ENCODE measurements at regions not wholly inside any gene's neighbourhood (a gene's known extent, or its start where the extent isn't known, plus 50 kb on each side); places are given as distances from the start of the nearest gene placed in this dataset.
A peak's percentile ranks its signal among the peaks of the same experiment; 100 is the strongest.
"Not testable (repeated sequence)": the region's sequence is repeated elsewhere in the genome, so short reads cannot be mapped to it uniquely, and the experiment has no call there.

DNA sequence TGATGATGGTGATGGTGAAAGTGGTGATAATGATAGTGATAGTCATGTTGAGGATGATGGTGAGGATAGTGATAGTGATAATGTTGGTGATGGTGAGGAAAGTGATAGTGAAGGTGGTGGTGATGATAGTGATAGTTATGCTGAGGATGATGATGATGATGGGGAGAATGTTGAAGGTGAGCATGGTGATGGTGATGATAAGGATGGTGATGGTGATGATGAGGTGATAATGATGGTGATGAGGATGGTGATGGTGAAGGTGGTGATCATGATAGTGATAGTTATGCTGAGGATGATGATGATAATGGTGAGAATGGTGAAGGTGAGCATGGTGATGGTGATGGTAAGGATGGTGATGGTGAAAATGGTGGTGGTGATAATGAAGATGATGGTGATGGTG is 64.9 kb upstream of the ZNF337 start:
- no peak overlapping the region for H3K4me3 ChIP-seq (ENCODE audit: low read depth in 1 of 3, low read length in 3 of 3)
- H3K4me1 ChIP-seq (ENCODE audit: control insufficient read depth in 4 of 4, insufficient read depth in 4 of 4, low read length in 3 of 4) = no peaks in the 10 kb centered on the region
- H3K27ac ChIP-seq (ENCODE audit: low read depth in 1 of 2, low read length in 2 of 2) = no peak overlapping the region
- no peaks in the 10 kb centered on the region for H3K27me3 ChIP-seq (ENCODE audit: control insufficient read depth in 4 of 4, insufficient read depth in 4 of 4, low read length in 3 of 4)
- DNase-seq (ENCODE audit: low spot score) = no peak
- no peaks in the 10 kb centered on the region for H3K9me3 ChIP-seq (ENCODE audit: control insufficient read depth in 4 of 4, low read length in 3 of 4)
- TF ChIP-seq FOXA1 (IDR thresholded peaks at IDR 0.05) (no peak), NR2F2 (IDR thresholded peaks at IDR 0.05) (no peak), RAD21 (IDR thresholded peaks at IDR 0.05) (no peak), FOXA2 (IDR thresholded peaks at IDR 0.05) (no peak), YY1 (IDR thresholded peaks at IDR 0.05) (no peak), TAF1 (conservative IDR thresholded peaks at IDR 0.05) (no peak), SP1 (IDR thresholded peaks at IDR 0.05) (no peak), RXRA (IDR thresholded peaks at IDR 0.05) (no peak)
- TF ChIP-seq, protein P1, sequence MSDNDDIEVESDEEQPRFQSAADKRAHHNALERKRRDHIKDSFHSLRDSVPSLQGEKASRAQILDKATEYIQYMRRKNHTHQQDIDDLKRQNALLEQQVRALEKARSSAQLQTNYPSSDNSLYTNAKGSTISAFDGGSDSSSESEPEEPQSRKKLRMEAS (IDR thresholded peaks at IDR 0.05) = no peak
- TF ChIP-seq, protein P2, sequence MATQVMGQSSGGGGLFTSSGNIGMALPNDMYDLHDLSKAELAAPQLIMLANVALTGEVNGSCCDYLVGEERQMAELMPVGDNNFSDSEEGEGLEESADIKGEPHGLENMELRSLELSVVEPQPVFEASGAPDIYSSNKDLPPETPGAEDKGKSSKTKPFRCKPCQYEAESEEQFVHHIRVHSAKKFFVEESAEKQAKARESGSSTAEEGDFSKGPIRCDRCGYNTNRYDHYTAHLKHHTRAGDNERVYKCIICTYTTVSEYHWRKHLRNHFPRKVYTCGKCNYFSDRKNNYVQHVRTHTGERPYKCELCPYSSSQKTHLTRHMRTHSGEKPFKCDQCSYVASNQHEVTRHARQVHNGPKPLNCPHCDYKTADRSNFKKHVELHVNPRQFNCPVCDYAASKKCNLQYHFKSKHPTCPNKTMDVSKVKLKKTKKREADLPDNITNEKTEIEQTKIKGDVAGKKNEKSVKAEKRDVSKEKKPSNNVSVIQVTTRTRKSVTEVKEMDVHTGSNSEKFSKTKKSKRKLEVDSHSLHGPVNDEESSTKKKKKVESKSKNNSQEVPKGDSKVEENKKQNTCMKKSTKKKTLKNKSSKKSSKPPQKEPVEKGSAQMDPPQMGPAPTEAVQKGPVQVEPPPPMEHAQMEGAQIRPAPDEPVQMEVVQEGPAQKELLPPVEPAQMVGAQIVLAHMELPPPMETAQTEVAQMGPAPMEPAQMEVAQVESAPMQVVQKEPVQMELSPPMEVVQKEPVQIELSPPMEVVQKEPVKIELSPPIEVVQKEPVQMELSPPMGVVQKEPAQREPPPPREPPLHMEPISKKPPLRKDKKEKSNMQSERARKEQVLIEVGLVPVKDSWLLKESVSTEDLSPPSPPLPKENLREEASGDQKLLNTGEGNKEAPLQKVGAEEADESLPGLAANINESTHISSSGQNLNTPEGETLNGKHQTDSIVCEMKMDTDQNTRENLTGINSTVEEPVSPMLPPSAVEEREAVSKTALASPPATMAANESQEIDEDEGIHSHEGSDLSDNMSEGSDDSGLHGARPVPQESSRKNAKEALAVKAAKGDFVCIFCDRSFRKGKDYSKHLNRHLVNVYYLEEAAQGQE (IDR thresholded peaks at IDR 0.05) = no peak
- H3K36me3 ChIP-seq (ENCODE audit: control insufficient read depth in 4 of 4, insufficient read depth in 3 of 4, low read depth in 1 of 4, low read length in 3 of 4) = no peaks in the 10 kb centered on the region
- H3K9ac ChIP-seq (ENCODE audit: low read depth in 1 of 2, low read length in 2 of 2) = no peak overlapping the region

DNA sequence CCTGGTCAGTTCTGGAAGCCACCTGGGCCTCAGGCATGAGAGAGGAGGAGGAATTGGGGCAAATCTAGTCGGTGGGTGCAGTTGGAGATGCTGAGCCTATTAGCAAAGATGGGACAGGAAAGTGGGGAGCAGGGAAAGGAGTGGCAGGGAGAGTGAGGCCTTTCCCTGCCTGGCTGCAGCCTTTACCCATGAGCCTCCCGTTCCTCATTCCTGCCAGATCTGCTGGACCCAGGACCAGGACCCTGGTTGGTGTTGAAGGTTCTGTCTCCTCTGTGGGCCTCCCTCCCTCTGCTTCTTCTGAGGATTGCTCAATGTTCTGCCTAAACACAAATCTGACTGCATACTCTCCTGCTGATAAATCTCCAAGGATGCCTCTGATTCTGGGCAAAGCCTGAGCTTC is 64.4 kb upstream of the ZNF337 start:
- H3K36me3 ChIP-seq (ENCODE audit: control insufficient read depth in 4 of 4, insufficient read depth in 3 of 4, low read depth in 1 of 4, low read length in 3 of 4); H3K9ac ChIP-seq (ENCODE audit: low read depth in 1 of 2, low read length in 2 of 2); H3K4me3 ChIP-seq (ENCODE audit: low read depth in 1 of 3, low read length in 3 of 3); DNase-seq (ENCODE audit: low spot score); H3K9me3 ChIP-seq (ENCODE audit: control insufficient read depth in 4 of 4, low read length in 3 of 4); H3K4me1 ChIP-seq (ENCODE audit: control insufficient read depth in 4 of 4, insufficient read depth in 4 of 4, low read length in 3 of 4); H3K27ac ChIP-seq (ENCODE audit: low read depth in 1 of 2, low read length in 2 of 2); H3K27me3 ChIP-seq (ENCODE audit: control insufficient read depth in 4 of 4, insufficient read depth in 4 of 4, low read length in 3 of 4): not testable (repeated sequence)
- 59% methylated on average over 2 of the region's 2 CpGs for WGBS

DNA sequence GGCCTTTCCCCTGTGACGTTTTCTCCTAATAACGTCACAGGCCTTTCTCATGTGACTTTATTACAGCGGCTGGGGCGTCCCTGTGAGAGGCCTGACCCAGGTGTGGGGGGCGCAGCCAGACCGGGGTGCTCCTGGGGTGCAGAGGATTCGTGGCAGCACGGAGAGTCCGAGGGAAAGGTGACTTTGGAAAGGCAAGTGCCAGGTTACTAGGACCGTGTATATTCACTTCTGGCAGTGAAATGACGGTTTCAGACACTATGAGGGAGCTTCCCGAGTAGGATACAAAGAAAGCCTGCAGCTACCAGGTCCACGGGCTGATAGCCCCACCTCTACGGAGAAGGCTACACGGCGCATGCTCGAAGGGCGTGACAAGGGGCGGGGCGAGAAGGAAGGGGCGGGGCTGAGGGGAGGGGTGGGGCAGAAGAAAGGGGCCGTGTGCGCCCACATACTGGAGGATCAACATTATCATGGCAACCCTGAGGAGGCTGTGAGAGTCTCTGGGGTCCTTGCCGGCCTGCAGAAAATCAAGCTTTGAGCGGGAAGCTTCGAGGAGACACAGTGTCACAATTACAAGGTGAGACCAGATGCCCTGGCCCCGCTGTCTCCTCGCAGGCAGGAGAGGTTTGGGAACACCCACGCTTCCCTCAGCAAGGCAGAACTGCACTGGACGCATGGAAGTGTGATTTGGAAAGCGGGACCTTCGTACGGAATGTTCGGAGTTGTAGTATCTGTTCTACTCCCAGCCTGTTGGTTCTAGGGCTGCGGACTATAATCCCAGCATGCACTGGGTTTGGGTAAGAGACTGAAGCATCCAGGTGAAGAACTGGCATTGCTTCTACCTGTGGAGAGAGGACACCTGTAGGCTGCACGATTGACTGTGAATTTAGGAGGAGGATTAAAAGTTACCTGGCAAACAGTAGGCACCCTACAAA is 54.4 kb upstream of the ZNF337 start:
- TF ChIP-seq NR2F2 (IDR thresholded peaks at IDR 0.05) (no peak), TAF1 (conservative IDR thresholded peaks at IDR 0.05) (no peak), HNF4G (IDR thresholded peaks at IDR 0.05) (no peak), FOXA1 (IDR thresholded peaks at IDR 0.05) (no peak), YY1 (IDR thresholded peaks at IDR 0.05) (no peak), SP1 (IDR thresholded peaks at IDR 0.05) (no peak)
- TF ChIP-seq, protein P2 (IDR thresholded peaks at IDR 0.05) = no peak
- TF ChIP-seq, protein P3, sequence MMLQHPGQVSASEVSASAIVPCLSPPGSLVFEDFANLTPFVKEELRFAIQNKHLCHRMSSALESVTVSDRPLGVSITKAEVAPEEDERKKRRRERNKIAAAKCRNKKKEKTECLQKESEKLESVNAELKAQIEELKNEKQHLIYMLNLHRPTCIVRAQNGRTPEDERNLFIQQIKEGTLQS (IDR thresholded peaks at IDR 0.05) = no peak
- peak overlapping the region; percentile 53 to 81 (median 65) for H3K4me3 ChIP-seq (ENCODE audit: low read depth in 1 of 3, low read length in 3 of 3)
- H3K36me3 ChIP-seq (ENCODE audit: control insufficient read depth in 4 of 4, insufficient read depth in 3 of 4, low read depth in 1 of 4, low read length in 3 of 4) = no peaks in the 10 kb centered on the region
- H3K27me3 ChIP-seq (ENCODE audit: control insufficient read depth in 4 of 4, insufficient read depth in 4 of 4, low read length in 3 of 4) = no peaks in the 10 kb centered on the region
- H3K9ac ChIP-seq (ENCODE audit: low read depth in 1 of 2, low read length in 2 of 2) = no peak overlapping the region
- 22% methylated on average over 36 of the region's 36 CpGs for WGBS
- peak; percentile 74 for DNase-seq (ENCODE audit: low spot score)
- H3K27ac ChIP-seq (ENCODE audit: low read depth in 1 of 2, low read length in 2 of 2) = no peak overlapping the region
- H3K9me3 ChIP-seq (ENCODE audit: control insufficient read depth in 4 of 4, low read length in 3 of 4) = no peaks in the 10 kb centered on the region
- peaks cover 0 to 11% (median 2%) of the 10 kb centered on the region in 4 donors for H3K4me1 ChIP-seq (ENCODE audit: control insufficient read depth in 4 of 4, insufficient read depth in 4 of 4, low read length in 3 of 4)
